K562 (cell line): ENCODE measurements at regions not wholly inside any gene's neighbourhood (a gene's known extent, or its start where the extent isn't known, plus 50 kb on each side); places are given as distances from the start of the nearest gene placed in this dataset.

Source experiments
- ESRRB ChIP-seq: fragments of 250-450 bp; sonication (Bioruptor Pico); IDR thresholded peaks from 2 replicates; pipeline ENCODE4 v1.5.0; 2020; ENCODE audit warnings: mild to moderate bottlenecking, moderate library complexity, borderline replicate concordance
- KLF13 ChIP-seq: fragments of 450-650 bp; IDR thresholded peaks from 2 replicates; pipeline ENCODE4 v1.6.1; 2016; ENCODE audit warnings: missing genetic modification characterization, low read depth, mild to moderate bottlenecking, missing compliant biosample characterization, moderate library complexity, borderline replicate concordance
- KLF6 ChIP-seq: fragments of 250-450 bp; sonication (Bioruptor Pico); IDR thresholded peaks from 2 replicates; pipeline ENCODE4 v1.4.0; 2020; ENCODE audit warnings: mild to moderate bottlenecking, moderate library complexity, borderline replicate concordance
- ZNF232 ChIP-seq: sonication (generic); formaldehyde crosslinking; IDR thresholded peaks from 2 replicates; pipeline ENCODE4 v1.8.0; 2022; ENCODE audit warnings: mild to moderate bottlenecking, missing genetic modification reagents
- ZNF551 ChIP-seq: fragments of 250-450 bp; sonication (Bioruptor Pico); IDR thresholded peaks from 2 replicates; pipeline ENCODE4 v1.5.0; 2021; ENCODE audit warnings: mild to moderate bottlenecking, moderate library complexity
- ZNF57 ChIP-seq: fragments of 450-650 bp; formaldehyde crosslinking; IDR thresholded peaks from 2 replicates; pipeline ENCODE4 v1.4.0; 2020; ENCODE audit warnings: mild to moderate bottlenecking, moderate library complexity
- ZNF696 ChIP-seq: fragments of 250-450 bp; sonication (Bioruptor Pico); conservative IDR thresholded peaks from 2 replicates; pipeline ENCODE4 v1.4.0; 2020; ENCODE audit warnings: mild to moderate bottlenecking, moderate library complexity
- TF ChIP-seq, protein P1 (sequence below), 3 experiments: fragments of 200-800 bp in 1 of 3; fragments of 250-450 bp in 1 of 3; fragments of 450-650 bp in 1 of 3; sonication (Bioruptor Pico) in 1 of 3; sonication (Bioruptor generic) in 1 of 3; formaldehyde crosslinking in 1 of 3; IDR thresholded peaks; 2 replicates each; pipeline versions ENCODE4 v1.6.1 to v1.8.0; 2016 to 2022; ENCODE audit warnings: mild to moderate bottlenecking in 2 of 3, missing genetic modification characterization in 2 of 3, missing compliant biosample characterization in 1 of 3, moderate library complexity in 1 of 3
- TF ChIP-seq, protein P2 (sequence below): sonication (generic); formaldehyde crosslinking; IDR thresholded peaks from 2 replicates; pipeline ENCODE4 v1.8.0; 2022; ENCODE audit warnings: mild to moderate bottlenecking, missing genetic modification reagents

GRCh38 chr7:82549616-82550285 is 106.2 kb upstream of the CACNA2D1 start (continued):
- TF ChIP-seq, protein P1, sequence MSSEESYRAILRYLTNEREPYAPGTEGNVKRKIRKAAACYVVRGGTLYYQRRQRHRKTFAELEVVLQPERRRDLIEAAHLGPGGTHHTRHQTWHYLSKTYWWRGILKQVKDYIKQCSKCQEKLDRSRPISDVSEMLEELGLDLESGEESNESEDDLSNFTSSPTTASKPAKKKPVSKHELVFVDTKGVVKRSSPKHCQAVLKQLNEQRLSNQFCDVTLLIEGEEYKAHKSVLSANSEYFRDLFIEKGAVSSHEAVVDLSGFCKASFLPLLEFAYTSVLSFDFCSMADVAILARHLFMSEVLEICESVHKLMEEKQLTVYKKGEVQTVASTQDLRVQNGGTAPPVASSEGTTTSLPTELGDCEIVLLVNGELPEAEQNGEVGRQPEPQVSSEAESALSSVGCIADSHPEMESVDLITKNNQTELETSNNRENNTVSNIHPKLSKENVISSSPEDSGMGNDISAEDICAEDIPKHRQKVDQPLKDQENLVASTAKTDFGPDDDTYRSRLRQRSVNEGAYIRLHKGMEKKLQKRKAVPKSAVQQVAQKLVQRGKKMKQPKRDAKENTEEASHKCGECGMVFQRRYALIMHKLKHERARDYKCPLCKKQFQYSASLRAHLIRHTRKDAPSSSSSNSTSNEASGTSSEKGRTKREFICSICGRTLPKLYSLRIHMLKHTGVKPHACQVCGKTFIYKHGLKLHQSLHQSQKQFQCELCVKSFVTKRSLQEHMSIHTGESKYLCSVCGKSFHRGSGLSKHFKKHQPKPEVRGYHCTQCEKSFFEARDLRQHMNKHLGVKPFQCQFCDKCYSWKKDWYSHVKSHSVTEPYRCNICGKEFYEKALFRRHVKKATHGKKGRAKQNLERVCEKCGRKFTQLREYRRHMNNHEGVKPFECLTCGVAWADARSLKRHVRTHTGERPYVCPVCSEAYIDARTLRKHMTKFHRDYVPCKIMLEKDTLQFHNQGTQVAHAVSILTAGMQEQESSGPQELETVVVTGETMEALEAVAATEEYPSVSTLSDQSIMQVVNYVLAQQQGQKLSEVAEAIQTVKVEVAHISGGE (CRISPR knock-in tag; IDR thresholded peaks at IDR 0.05), result no peak
- no peak for TF ChIP-seq ZNF57
- TF ChIP-seq ZNF232 (CRISPR knock-in tag), result no peak
- TF ChIP-seq KLF13 (tag), result no peak
- TF ChIP-seq, protein P2, sequence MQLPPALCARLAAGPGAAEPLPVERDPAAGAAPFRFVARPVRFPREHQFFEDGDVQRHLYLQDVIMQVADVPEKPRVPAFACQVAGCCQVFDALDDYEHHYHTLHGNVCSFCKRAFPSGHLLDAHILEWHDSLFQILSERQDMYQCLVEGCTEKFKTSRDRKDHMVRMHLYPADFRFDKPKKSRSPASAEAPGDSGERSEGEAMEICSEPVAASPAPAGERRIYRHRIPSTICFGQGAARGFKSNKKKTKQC (CRISPR knock-in tag), result no peak
- TF ChIP-seq ZNF551 (CRISPR knock-in tag), result no peak
- no peak for TF ChIP-seq ESRRB (CRISPR knock-in tag)
- no peak for TF ChIP-seq ZNF696
- no peak for TF ChIP-seq KLF6 (CRISPR knock-in tag)
